ENCODE measurements at regions not wholly inside any gene's neighbourhood (a gene's known extent, or its start where the extent isn't known, plus 50 kb on each side); places are given as distances from the start of the nearest gene placed in this dataset.

DNA sequence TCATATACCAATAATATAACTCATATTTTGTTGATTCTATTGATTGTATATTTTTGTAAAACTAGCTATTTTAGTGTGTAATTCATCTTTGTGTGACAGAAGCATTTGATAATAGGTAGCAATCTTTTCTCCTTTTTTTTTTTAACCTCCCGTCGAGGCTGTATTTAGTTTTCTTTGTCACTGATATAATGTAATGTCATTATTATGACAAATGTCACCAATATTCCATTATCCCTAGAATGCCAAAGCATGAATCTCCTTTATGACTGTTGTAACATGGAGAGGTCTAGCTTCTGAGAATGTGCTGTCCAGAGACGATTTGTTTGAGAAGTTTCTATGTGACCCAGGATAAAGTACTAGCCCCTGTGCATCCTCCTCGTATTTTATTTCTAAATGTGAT lies 639.0 kb upstream of the ATXN7L3B start:
- TF ChIP-seq, protein P1, sequence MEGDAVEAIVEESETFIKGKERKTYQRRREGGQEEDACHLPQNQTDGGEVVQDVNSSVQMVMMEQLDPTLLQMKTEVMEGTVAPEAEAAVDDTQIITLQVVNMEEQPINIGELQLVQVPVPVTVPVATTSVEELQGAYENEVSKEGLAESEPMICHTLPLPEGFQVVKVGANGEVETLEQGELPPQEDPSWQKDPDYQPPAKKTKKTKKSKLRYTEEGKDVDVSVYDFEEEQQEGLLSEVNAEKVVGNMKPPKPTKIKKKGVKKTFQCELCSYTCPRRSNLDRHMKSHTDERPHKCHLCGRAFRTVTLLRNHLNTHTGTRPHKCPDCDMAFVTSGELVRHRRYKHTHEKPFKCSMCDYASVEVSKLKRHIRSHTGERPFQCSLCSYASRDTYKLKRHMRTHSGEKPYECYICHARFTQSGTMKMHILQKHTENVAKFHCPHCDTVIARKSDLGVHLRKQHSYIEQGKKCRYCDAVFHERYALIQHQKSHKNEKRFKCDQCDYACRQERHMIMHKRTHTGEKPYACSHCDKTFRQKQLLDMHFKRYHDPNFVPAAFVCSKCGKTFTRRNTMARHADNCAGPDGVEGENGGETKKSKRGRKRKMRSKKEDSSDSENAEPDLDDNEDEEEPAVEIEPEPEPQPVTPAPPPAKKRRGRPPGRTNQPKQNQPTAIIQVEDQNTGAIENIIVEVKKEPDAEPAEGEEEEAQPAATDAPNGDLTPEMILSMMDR (IDR thresholded peaks at IDR 0.05): no peak
- TF ChIP-seq POLR2A (IDR thresholded peaks at IDR 0.05): no peak
- TF ChIP-seq POLR2AphosphoS5 (IDR thresholded peaks at IDR 0.05): no peak
- TF ChIP-seq EP300 (IDR thresholded peaks at IDR 0.05): no peak
- intact Hi-C loops (cut with DNase I): no loop called here

DNA sequence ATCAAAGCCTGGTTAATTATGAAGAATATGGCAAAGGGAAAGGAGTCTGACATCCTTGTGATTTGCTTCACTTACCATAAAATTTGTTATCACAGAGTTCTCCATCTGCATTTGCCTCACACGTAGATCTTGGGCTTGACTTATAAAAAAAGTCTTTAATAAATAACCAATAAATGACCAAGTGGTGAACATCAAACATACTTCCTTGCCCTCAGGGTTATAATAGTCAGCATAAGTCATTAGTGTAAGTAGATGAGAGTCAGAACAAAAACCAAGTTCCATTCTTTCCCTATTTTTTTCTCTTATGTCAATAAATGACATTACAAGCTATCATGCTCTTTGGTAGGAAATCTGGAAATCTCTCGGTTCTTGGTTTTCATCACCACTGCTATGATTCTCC lies 635.4 kb upstream of the ATXN7L3B start:
- H3K27me3 ChIP-seq: no peaks in the 10 kb centered on the region
- DNase-seq: no peak
- 61 to 78% methylated on average over 2 of the region's 2 CpGs for WGBS, 2 donors
- intact Hi-C loops (cut with DNase I): no loop called here
- H3K4me3 ChIP-seq: no peak overlapping the region
- H3K9me3 ChIP-seq: no peaks in the 10 kb centered on the region
- no peaks in the 10 kb centered on the region for H3K4me1 ChIP-seq
- TF ChIP-seq EP300 (IDR thresholded peaks at IDR 0.05) (no peak), POLR2A (IDR thresholded peaks at IDR 0.05) (no peak), POLR2AphosphoS5 (IDR thresholded peaks at IDR 0.05) (no peak)
- TF ChIP-seq, protein P1 (IDR thresholded peaks at IDR 0.05): no peak
- no peaks in the 10 kb centered on the region for H3K36me3 ChIP-seq
- no peak overlapping the region for H3K27ac ChIP-seq

More for the DNA sequence above, 639.0 kb upstream of the ATXN7L3B start:
- Histone ChIP-seq H3K9me3 (no peaks in the 10 kb centered on the region), H3K4me3 (no peak overlapping the region), H3K27ac (no peak overlapping the region), H3K4me1 (no peaks in the 10 kb centered on the region), H3K36me3 (no peaks in the 10 kb centered on the region), H3K27me3 (no peaks in the 10 kb centered on the region)
- no peak for DNase-seq
- WGBS, 2 donors: 68 to 80% methylated on average over 4 of the region's 4 CpGs

DNA sequence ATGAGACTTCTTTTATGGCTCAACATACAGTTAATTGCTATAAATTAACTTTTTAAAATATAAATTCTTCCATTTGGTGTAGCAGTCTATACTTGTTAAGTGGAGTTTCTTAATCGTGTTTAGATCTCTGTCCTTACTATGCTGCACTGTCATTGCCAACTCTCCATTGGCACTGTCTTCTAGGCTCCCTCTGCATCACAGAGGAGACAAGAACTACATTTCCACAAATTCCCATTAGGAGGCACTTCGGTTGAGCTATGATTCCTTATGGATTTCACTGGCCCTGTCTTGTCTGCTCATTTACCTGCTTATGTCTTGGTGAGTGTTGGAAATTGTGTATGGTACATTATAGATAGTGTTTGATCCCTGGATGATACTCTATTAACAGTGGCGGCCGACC lies 630.9 kb upstream of the ATXN7L3B start:
- Histone ChIP-seq H3K27ac (no peak overlapping the region), H3K4me3 (no peak overlapping the region), H3K27me3 (no peaks in the 10 kb centered on the region), H3K36me3 (no peaks in the 10 kb centered on the region), H3K9me3 (no peaks in the 10 kb centered on the region), H3K4me1 (no peaks in the 10 kb centered on the region)
- 81 to 87% methylated on average over 4 of the region's 4 CpGs for WGBS, 2 donors
- TF ChIP-seq POLR2A (IDR thresholded peaks at IDR 0.05) (no peak), EP300 (IDR thresholded peaks at IDR 0.05) (no peak), POLR2AphosphoS5 (IDR thresholded peaks at IDR 0.05) (no peak)
- TF ChIP-seq, protein P1 (IDR thresholded peaks at IDR 0.05): no peak
- intact Hi-C loops (cut with DNase I): no loop called here
- no peak for DNase-seq

DNA sequence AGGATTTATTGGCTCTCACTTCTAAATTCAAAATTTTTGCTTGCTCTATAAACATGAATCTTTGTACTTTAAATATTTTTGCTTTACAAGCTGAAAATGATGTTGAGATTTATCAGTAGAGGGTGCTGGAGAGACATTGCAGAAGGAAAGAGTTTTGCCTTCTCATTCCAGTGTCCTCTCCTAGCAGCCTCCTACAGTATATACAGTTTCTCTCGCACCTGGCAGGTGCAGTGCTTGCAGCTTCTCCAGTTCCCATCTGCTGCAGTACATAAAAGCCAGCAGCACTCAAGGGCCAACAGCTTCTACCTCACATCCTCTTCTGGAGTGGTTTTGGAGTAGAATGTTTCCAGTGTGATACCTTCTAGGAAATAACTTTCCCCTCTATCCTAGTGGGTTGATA lies 601.8 kb upstream of the ATXN7L3B start:
- no peak for TF ChIP-seq POLR2A (IDR thresholded peaks at IDR 0.05)
- no peak for TF ChIP-seq POLR2AphosphoS5 (IDR thresholded peaks at IDR 0.05)
- TF ChIP-seq, protein P1 (IDR thresholded peaks at IDR 0.05): no peak
- TF ChIP-seq EP300 (IDR thresholded peaks at IDR 0.05): no peak
- no peak overlapping the region for H3K27ac ChIP-seq
- intact Hi-C loops (cut with DNase I): no loop called here
- no peak overlapping the region for H3K4me3 ChIP-seq
- no peaks in the 10 kb centered on the region for H3K4me1 ChIP-seq
- H3K9me3 ChIP-seq: no peaks in the 10 kb centered on the region
- H3K36me3 ChIP-seq: no peaks in the 10 kb centered on the region
- 29 to 48% methylated on average over 1 of the region's 1 CpG for whole genome bisulfite sequencing, 2 donors
- no peak for DNase-seq
- no peaks in the 10 kb centered on the region for H3K27me3 ChIP-seq

DNA sequence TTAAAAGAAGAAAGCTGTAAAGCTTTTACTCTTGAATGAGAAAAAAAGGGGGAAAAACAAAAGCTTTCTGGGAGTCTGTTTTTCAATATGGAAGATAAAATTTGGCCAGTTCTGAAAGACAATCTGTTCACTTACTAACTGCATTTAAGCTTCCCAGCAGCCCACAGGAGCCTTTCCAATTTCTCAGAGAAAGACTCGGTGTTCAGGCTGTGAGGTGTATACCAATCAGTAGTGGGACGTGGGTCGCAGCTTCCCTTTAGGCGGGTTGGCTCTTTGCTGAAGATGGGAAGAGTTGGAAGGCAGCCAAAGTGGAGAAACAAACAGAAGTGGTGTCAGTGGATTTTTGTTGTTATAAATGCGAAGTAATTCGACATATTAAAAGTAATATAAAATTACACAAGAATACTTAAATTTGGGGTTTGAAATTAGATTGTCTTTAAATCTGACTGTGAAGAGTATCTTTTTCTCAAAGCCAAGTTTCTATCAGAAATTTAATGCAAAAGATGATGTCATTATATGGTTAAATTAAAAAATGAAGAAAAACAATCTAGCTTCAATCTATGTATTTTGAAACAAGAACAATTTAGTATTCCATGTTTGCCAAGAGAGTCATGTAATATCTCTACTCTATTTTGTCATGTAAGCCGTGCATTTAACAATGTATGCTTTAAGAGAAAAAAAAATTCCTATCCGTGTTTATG lies 590.2 kb upstream of the ATXN7L3B start:
- H3K9me3 ChIP-seq: no peaks in the 10 kb centered on the region
- no peaks in the 10 kb centered on the region for H3K4me1 ChIP-seq
- TF ChIP-seq, protein P1 (IDR thresholded peaks at IDR 0.05): no peak
- TF ChIP-seq POLR2AphosphoS5 (IDR thresholded peaks at IDR 0.05) (no peak), POLR2A (IDR thresholded peaks at IDR 0.05) (no peak), EP300 (IDR thresholded peaks at IDR 0.05) (no peak)
- WGBS, 2 donors: 82 to 83% methylated on average over 8 of the region's 8 CpGs
- H3K27me3 ChIP-seq: no peaks in the 10 kb centered on the region
- no peak overlapping the region for H3K27ac ChIP-seq
- H3K36me3 ChIP-seq: no peaks in the 10 kb centered on the region
- H3K4me3 ChIP-seq: no peak overlapping the region
- DNase-seq: no peak
- intact Hi-C loops (cut with DNase I): no loop called here
